GM19238 (cell line): ENCODE measurements at regions not wholly inside any gene's neighbourhood (a gene's known extent, or its start where the extent isn't known, plus 50 kb on each side); places are given as distances from the start of the nearest gene placed in this dataset.

Experiments
- DNase-seq: peaks from one replicate; pipeline ENCODE4 v3.0.0; 2011; ENCODE audit warnings: low spot score; ENCODE audit not compliant: insufficient read length

DNA sequence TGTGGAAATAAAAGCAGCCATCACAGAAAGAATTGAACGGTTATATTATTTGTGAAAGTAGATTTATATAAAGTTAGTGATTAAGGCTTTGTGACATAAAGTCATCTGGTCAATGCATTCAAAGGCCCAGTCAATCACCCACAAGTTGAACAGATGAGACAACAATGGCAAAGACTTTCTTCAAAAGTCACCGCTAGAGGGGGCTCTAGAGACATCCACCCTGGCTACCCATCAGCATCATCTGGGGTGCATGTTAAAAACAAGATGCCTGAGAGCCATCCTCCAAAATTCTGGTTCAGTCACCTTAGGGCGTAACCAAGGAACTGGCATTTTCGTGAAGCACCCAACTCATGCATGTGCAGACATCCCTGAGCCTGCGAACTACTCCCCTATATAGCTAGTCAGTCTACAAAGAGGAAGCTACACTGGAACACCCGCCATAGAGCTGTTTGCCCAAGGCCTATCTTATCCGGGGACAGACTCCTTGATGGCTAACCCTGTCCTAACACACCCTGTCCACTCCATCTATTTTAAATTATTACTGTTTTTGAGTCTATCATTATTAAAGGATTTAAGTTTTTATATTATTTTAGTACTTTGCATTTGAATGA is 970.5 kb downstream of the UQCRFS1 start:
- DNase-seq: no peak

DNA sequence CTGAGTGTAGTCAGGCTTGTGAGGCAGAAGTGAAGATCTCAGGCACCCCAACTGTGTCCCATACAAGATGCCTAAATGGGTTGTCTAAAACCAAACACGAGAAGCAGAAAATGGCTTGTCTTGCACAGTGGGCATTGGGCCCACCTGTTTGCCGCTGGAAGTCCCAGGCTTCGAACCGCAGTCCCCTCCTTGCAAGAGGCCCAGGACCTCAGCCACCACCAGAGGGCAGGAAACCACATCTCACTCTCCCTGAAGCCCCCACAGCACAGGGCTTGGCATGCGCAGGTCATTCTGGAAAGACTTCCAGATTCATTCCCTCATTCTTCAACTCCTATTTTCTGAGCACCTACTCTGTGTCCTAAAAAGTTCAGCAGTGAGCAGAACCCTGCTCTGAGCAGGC is 973.7 kb downstream of the UQCRFS1 start:
- DNase-seq: no peak

DNA sequence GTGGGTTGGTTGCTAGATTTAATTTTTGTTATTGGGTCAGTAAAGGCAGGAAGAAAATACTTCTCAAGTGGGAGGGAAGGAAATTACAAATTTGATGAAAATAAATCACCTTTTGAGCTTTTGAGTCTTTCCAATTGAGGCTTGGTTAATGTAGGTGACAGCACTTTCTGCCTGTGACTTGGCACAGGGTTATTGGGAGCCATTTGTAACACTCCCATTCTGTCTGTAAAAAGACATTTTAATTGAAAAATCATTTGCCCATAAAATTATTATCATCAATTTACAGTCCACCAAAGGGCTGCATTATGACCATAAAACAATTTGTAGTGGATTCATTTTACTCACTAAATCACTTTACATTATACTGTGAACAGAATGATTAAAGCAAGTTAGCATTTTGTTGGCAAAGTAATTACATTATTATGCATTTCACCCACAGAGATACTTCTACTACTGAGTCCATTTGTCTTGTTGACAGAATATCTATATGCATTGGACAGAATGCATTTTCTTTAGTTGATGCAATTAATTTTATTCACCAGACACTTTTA is 974.6 kb downstream of the UQCRFS1 start:
- DNase-seq: no peak

DNA sequence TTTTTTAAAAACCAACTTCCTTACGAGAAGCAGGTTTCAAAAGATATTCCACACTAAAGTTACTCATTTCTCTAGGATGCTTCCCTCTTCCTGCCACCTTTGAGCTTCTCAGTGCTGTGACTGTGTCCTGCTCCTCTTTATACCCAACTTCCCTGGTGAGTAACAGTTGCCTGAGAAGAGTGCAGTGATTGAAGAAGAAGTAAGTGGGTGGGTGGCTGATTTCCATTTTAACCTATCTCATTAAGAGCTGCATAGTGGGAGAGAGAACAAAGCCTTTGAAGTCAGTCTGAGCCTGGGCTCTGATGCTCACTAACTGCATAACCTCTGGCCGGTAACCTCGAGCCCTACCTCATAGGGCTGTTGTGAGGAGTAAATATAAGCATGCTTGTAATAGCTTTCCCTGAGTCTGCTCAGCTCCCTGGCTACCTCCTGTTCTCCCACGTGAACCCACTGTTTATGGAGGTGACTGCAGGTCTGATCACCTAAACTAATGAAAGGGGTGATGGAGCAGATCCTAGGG is 977.3 kb downstream of the UQCRFS1 start:
- no peak for DNase-seq

DNA sequence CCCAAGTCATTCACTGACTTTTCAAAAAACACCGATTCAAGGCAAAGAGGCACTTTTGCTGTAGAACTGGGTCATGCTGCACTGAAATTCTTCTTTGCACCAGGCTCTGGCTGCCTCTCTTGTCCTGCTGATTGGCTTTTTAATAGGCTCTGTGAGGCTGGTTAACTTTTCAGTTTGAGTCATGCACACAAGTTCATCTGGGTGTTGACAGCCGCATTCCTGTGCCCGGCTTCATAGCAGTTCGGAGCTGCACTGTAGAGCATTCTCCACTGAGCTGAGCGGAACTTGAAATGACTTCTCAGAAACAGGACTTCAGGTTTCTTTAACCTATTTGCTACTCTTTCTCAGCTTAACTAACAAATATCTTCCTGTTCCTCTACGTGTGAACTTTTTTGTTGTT is 978.3 kb downstream of the UQCRFS1 start:
- DNase-seq: no peak

DNA sequence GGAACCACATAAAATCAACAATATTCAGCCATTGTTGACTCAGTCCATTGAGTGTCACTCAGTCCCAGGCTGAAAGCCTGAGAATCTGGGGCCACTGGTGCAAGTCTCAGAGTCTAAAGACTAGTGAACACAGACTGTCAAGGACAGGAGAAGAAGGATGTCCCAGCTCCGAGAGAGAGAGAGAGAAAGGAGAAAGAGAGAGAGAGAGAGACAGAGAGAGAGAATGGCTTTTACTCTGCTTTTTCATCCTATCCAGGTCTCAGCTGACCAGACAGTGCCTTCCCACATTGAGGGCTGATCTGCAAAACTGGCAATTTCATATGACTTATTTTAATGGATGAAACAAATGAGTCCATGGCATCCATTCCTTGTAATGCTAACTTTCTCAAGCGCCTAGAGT is 984.1 kb downstream of the UQCRFS1 start:
- DNase-seq: no peak

DNA sequence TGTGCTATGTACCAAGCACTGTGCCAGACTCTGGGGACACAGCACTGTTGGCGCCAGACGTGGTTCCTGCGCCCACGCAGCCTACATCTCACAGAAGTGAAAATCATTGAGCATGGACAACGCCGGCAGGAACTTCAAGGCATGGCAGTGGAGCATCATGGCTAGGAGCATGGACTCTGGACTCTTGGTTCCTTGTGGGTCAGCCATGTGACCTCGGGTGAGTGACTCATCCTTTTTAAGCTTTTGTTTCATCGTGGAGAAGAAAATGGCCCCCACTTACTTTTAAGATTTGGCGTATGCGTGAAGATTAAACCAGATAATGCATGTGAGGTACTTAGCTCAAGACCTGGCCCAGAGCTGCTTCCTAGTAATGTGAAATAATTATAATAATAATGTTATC is 988.5 kb downstream of the UQCRFS1 start:
- no peak for DNase-seq

DNA sequence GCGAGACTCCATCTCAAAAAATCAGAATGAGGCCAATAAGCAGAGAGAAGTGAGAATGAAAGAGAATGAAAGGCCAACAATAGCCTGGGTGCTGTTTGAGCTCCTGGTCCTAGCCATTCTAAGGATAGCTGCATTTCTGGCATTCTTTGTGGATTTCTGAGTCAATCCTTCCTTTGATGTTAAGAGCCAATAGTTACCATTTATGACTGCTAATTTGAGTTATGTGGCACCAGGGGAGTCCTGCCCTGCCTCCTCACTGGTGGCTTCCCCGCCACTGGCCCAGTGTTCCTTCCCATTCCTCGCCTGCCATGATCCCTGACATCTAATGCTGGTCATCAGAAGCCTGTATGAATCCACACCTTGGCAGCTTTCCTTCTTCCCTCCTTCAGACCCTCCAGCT is 991.2 kb downstream of the UQCRFS1 start:
- no peak for DNase-seq

DNA sequence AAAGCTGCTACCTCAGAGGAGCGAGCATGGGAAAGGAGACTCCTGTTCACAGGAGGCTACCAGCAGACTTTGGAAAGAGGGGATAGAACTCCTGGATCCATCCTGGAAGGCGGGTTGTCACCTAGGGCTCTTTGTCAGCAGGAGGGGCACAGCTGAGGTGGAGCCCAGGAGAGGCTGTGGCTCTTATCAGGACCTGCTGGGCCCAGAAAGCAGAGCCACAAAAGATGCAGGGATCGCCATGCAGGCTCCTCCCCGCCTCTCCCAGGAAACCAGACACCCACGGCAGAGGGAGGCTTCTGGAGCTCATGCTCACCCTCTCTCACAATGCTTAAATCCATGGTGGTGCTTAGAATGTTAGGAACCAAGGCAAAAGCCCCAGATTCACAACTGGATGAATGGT is 994.2 kb downstream of the UQCRFS1 start:
- DNase-seq: no peak

DNA sequence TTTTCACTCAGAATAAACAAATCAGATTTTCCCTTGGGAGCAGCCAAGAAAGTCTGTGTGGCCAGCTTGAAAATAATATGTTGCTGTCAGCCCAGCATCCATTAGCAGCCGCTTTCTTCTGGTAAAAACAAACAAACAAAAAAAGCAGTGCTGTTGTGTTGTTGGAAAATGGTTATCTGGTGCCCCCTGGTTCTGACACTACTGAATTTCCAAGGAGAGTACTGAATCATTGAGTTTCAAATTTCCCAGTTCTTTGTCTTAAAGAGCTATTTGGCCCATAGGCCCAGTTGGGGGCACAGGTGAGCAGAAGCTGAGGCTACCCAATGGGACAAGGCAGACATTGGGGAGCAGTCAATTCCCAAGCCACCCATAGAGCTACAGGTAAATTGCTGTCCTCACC is 995.9 kb downstream of the UQCRFS1 start:
- no peak for DNase-seq

DNA sequence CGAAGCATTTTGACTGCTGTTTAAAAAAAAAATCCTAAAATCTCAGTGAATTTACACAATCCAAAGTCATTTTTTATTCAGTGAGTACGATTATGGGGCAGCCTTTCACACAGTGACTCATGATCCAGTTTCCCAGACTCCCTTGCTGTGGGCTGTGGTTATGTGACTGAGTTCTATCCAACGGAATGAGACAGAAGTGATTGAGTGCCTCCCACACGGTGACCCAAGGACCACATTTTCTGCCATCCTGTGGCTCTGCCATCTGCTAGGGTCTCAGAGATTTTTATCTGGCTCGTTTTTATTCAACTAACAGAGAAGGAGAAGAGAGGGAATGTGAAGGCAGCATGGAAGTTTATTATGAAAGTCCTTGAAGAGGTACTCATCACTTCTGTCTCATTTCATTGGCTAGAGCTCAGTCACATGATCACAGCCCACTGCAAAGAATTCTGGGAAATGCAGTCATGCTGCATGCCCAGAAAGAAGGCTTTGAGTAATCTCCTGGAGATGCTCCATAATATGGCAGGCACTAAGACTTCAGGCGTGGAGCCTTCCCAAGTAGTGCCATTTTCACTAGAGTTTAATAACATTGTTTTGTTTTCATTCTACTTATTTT is 999.4 kb downstream of the UQCRFS1 start:
- no peak for DNase-seq

DNA sequence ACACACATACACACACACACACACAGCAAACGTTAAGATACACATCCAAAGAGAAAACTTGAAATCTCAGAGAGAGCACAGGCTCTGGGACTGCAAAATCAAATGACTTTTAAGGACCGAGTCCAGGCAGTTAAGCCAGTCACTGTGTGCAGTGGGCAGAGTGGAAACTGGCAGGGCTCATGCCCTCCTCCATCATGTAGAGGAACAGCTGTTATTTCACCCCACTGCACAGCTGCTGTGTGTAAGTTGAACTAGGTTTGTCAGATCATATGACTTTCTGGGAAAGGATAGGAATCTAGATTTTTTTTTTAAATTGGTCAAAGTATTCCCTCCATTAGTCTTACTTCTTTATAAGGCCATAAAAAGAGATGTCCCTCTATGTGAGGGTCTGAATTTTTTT is 1002.1 kb downstream of the UQCRFS1 start:
- DNase-seq: no peak

DNA sequence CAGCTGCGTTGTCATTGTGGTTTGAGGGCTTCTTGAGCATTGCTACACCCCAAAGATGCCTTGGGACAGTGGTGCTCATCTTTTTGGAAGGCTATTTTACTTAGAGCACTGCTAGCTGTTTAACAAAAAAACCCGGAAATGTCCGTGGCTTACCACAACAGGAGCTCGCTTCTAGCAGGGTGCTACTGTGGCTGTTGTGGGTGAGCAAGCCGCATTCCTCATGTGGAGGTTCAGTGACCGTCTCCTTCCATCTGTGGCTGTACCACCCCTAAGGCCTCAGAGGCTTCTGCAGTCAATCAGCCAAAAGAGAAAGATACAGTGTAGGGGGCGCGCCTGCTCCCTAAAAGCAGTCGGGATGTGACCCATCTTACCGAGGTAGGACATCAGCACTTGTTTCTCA is 1004.2 kb downstream of the UQCRFS1 start:
- DNase-seq: no peak

DNA sequence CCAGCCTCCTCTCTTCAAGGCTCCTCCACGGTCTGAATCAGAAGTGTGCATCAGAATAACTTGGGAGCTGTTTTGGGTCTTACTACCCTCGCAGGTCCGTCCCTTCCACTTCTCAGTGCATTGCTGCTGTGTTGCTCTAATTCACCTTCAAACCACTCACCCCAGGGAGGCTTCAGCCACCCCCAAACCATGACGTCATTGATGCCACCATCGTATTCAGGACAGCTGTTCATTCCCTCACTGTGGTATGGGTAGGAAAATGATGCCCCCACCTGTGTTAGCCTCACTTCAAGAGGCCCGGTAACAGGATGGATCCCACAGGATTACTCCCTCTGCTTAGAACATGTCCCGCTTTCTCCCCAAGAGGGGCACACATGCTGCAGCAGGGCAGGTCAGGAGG is 1005.7 kb downstream of the UQCRFS1 start:
- no peak for DNase-seq

DNA sequence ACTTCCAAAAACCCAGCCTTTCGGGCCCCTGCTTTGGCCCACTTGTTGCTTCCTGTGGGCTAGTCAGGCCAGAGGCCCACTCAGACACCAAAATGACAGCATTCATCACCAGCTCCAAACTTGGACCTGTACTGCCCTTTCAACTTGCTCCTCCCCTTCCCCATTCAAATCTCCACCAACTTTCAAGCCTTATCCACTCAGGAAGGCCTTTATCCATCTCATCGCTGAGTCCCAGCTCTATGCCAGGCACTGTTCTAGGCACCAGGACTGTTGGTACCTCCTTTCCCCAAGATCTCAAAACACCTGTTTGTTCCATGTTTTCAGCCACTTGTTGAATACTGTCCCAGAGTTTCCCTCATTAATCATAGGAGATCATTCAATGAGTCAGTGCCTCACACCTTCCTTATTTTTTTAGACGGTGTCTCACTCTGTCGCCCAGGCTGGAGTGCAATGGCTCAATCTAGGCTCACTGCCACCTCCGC is 1011.4 kb downstream of the UQCRFS1 start:
- DNase-seq: no peak

DNA sequence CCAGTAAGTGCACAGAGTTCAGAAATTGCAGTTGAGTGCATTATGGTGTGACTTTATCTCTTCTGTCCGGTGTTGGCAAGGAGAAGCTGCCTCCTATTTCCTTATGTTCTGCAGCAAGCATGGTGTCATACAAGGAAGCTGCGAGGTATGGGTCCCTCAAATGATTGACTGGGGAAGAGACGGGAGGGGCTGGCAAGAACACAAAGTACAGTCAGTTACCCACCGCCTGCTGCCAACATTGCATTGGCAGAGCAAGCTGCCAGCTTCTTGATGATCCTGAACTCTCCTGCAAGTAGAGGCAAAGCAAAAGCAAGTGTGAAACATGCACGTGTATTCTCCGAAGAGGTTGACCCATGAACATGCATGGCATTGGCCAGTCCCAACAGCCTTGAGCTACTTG is 1013.6 kb downstream of the UQCRFS1 start:
- DNase-seq: no peak

DNA sequence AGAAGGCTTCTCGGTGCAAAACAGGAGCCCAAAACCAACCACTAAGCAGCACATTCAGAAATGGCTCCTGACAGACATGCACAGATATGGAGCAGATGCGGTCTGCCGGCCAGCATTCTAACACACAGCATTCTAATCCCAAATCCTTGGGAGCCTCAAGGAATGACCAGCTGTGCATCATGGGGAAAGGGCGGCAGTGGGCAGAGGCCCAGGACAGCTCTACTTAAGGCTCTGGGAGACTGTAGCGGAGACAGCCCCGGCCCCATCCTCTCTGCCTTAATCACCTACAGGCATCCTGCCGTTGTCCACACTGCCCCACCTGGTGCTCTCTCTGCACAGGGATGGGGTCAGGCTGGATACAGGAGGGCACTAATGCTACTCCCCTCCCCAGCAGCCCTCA is 1016.0 kb downstream of the UQCRFS1 start:
- no peak for DNase-seq

DNA sequence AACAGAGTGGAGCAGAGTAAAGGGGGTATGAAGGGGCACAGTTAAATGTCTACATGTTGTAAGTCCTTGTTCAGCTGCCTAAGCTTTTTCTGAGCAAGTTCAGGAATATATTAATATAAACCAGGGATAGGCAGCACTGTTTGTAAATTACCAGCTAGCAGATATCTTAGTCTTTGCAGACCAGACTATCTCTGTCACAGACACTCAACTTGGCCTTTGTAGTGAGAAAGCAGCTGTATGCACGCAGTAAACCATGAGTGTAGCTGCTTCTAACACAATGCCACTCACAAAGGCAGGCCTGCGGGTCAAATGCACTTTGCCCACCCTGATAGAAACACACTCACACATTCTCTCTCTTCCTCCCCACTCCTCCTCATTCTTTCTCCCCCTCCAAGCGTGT is 1016.9 kb downstream of the UQCRFS1 start:
- DNase-seq: no peak

DNA sequence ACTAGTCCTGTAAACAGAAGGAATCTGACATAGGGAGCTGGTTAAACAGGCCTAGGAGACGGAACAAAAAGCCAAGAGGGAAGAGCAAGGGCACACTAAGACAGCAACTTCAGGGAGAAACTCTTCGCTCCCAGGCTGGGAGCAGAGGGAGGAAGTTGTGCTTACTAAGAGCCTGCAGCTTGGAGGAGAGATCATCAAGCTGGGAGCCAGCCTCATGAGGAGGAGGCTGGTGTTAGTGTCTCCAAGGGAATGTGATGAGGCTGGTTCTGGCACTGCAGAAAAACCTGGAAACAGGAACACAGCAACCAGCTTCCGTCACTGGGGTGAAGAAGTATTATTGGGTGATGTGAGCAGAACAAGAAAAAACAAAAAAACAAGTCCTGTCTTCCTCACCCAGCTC is 1027.3 kb downstream of the UQCRFS1 start:
- no peak for DNase-seq

DNA sequence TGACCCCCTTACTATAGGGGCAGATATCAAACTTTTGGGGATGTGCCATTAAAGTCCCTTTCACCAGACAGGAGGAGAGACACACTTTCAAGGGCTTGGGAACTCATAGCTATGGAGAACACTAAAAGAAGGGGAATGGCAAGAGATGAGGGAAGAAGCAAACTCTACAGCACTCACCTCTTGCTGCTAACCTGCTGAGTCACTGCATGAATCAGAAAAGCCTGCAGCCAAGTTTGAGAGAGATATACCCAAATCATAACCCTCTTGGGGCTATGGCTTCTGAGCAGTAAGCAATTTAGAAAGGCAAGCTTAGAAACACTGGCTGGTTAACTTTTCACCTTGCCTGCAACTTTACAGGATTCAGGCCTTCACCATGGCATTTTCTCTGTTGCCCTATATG is 1028.0 kb downstream of the UQCRFS1 start:
- DNase-seq: no peak

DNA sequence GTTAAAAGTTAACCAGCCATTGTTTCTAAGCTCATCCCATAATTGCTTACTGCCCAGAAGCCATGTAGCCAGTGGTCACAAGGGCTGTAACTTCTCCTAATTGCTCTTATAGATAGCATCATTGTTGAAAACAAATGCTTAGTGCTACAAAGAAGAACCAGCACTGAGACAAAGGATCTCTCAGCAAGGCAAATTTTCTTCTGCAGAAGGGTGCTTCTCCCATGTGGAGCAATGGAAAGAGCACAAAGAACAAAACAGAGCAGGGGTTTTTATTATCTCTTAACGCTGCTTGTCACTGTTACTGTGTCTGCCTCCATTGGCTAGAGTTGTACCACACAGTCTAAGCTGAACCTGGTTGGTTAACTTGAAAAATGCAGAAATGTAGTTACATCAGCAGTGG is 1036.8 kb downstream of the UQCRFS1 start:
- DNase-seq: no peak

DNA sequence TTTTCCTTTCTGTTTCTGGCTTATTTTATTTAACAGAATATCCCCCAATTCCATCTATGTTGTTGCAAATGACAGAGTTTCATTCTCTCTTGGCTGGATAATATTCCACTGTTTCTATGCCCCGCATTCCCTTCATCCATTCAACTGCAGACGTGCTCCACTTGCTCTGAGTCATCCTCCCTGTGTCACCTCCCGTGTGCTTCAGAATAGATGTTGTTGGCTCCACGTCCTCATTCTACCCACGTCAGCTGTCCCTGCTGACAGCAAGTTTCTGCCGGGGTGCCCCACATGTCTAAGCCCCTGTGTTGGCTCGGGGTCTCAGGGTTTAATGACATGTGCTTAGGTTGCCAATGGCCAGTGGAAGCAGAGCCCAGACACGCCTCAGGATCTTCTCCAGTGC is 1041.0 kb downstream of the UQCRFS1 start:
- no peak for DNase-seq

DNA sequence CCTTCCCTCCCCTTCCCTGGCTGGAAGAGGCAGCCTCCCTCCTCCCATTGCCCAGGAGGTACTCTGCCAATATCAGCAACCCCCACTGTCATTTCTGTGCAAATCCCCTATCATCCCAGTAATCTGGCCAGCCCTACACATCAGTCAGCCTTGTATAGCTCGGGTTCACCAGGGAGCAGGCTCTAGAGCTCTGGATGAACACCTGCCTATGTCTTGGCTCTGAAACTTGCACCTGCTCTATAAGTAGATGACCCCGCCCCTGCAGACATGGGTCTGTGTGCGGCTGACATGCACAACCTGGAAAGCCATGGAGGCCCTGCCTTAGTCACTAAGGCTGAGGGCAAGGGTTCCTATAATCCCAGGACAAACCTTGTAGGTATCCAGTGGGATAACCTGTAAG is 1042.9 kb downstream of the UQCRFS1 start:
- DNase-seq: no peak
